GM12878 (cell line): ENCODE measurements at regions not wholly inside any gene's neighbourhood (a gene's known extent, or its start where the extent isn't known, plus 50 kb on each side); places are given as distances from the start of the nearest gene placed in this dataset.

ENCODE experiments used
- CBX3 ChIP-seq: fragments of 200-600 bp; sonication (generic); IDR thresholded peaks from 2 replicates; pipeline ENCODE4 v1.6.1; 2016; ENCODE audit warnings: low read depth, borderline replicate concordance
- CTCF ChIP-seq, 3 experiments: IDR thresholded peaks in 2 of 3; conservative IDR thresholded peaks in 1 of 3; 2 replicates each; pipeline ENCODE4 v1.5.1; 2011; ENCODE audit warnings: low read depth in 3 of 3, low read length in 3 of 3, mild to moderate bottlenecking in 3 of 3, control low read depth in 2 of 3, moderate library complexity in 2 of 3, inconsistent platforms in 1 of 3, mixed read lengths in 1 of 3; ENCODE audit not compliant: control insufficient read depth in 2 of 3, insufficient read depth in 1 of 3; ENCODE audit errors: extremely low read depth in 1 of 3
- EZH2 ChIP-seq: IDR thresholded peaks from 2 replicates; pipeline ENCODE4 v1.6.1; 2012; ENCODE audit warnings: low read depth, mild to moderate bottlenecking, control low read depth, inconsistent platforms, low read length, borderline replicate concordance; ENCODE audit not compliant: control insufficient read depth
- GABPA ChIP-seq: IDR thresholded peaks from 2 replicates; pipeline ENCODE4 v1.6.1; 2014; ENCODE audit warnings: antibody characterized with exemption, low read depth, mild to moderate bottlenecking, inconsistent platforms
- MAX ChIP-seq: IDR thresholded peaks from 2 replicates; pipeline ENCODE4 v1.6.1; 2012; ENCODE audit warnings: low read depth, low read length, improper control_type of control experiment
- SIX5 ChIP-seq: IDR thresholded peaks from 2 replicates; pipeline ENCODE4 v1.6.1; 2011; ENCODE audit warnings: mild to moderate bottlenecking, low read depth, low read length, moderate library complexity; ENCODE audit not compliant: severe bottlenecking
- SMAD1 ChIP-seq: fragments of 450-650 bp; IDR thresholded peaks from 2 replicates; pipeline ENCODE4 v1.6.1; 2018; ENCODE audit warnings: mild to moderate bottlenecking, low read depth; ENCODE audit not compliant: partially characterized antibody
- SUZ12 ChIP-seq: fragments of 200-600 bp; sonication (generic); IDR thresholded peaks from one replicate; pipeline ENCODE4 v1.6.1; 2018; ENCODE audit warnings: antibody characterized with exemption, mild to moderate bottlenecking; ENCODE audit not compliant: unreplicated experiment
- YY1 ChIP-seq: IDR thresholded peaks from 2 replicates; pipeline ENCODE4 v1.6.1; 2011; ENCODE audit warnings: low read depth, mild to moderate bottlenecking, low read length
- ZBTB40 ChIP-seq: fragments of 450-650 bp; IDR thresholded peaks from 2 replicates; pipeline ENCODE4 v1.6.1; 2016; ENCODE audit warnings: mild to moderate bottlenecking, moderate library complexity, borderline replicate concordance
- ZNF384 ChIP-seq: IDR thresholded peaks from 2 replicates; pipeline ENCODE4 v1.6.1; 2012; ENCODE audit warnings: low read depth, mild to moderate bottlenecking, low read length, improper control_type of control experiment, borderline replicate concordance

GRCh38 chr3:72158639-72159326 lies 373.8 kb upstream of the PROK2 start:
- TF ChIP-seq CBX3, result no peak
- TF ChIP-seq SIX5, result no peak
- TF ChIP-seq SMAD1, result no peak
- no peak for TF ChIP-seq SUZ12
- no peak for TF ChIP-seq MAX
- no peak for TF ChIP-seq EZH2
- no peak for TF ChIP-seq CTCF (IDR thresholded peaks at IDR 0.05 in 2 of 3, conservative IDR thresholded peaks at IDR 0.05 in 1 of 3; ENCODE audit: control insufficient read depth in 2 of 3, extremely low read depth in 1 of 3, insufficient read depth in 1 of 3, low read depth in 3 of 3, low read length in 3 of 3)
- TF ChIP-seq YY1, result no peak
- no peak for TF ChIP-seq ZBTB40
- no peak for TF ChIP-seq GABPA
- TF ChIP-seq ZNF384, result no peak
